ENCODE measurements at regions not wholly inside any gene's neighbourhood (a gene's known extent, or its start where the extent isn't known, plus 50 kb on each side); places are given as distances from the start of the nearest gene placed in this dataset.

- TF ChIP-seq, protein P1, sequence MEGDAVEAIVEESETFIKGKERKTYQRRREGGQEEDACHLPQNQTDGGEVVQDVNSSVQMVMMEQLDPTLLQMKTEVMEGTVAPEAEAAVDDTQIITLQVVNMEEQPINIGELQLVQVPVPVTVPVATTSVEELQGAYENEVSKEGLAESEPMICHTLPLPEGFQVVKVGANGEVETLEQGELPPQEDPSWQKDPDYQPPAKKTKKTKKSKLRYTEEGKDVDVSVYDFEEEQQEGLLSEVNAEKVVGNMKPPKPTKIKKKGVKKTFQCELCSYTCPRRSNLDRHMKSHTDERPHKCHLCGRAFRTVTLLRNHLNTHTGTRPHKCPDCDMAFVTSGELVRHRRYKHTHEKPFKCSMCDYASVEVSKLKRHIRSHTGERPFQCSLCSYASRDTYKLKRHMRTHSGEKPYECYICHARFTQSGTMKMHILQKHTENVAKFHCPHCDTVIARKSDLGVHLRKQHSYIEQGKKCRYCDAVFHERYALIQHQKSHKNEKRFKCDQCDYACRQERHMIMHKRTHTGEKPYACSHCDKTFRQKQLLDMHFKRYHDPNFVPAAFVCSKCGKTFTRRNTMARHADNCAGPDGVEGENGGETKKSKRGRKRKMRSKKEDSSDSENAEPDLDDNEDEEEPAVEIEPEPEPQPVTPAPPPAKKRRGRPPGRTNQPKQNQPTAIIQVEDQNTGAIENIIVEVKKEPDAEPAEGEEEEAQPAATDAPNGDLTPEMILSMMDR (IDR thresholded peaks at IDR 0.05): no peak
- no peak for TF ChIP-seq POLR2A (IDR thresholded peaks at IDR 0.05)
These were observed 337.8 kb downstream of the DEPDC1B start for GRCh38 chr5:60362158-60362557.
